Mesenchymal stem cell (in vitro differentiated cells and primary cell): ENCODE measurements at regions not wholly inside any gene's neighbourhood (a gene's known extent, or its start where the extent isn't known, plus 50 kb on each side); places are given as distances from the start of the nearest gene placed in this dataset.
"Not testable (repeated sequence)": the region's sequence is repeated elsewhere in the genome, so short reads cannot be mapped to it uniquely, and the experiment has no call there.

ENCODE experiments used
- DNase-seq: peaks from one replicate; pipeline ENCODE4 v3.0.0-alpha.2; 2013
- H2AFZ ChIP-seq: one replicate; pipeline ENCODE4 v1.6.1; 2013; ENCODE audit warnings: low read depth, mild to moderate bottlenecking, control low read depth, inconsistent platforms, low read length, moderate library complexity
- H2AK5ac ChIP-seq: 2 replicates; pipeline ENCODE4 v1.6.1; 2013; ENCODE audit warnings: low read length, moderate library complexity, mild to moderate bottlenecking, inconsistent platforms; ENCODE audit not compliant: severe bottlenecking
- H2BK120ac ChIP-seq: one replicate; pipeline ENCODE4 v1.6.1; 2013; ENCODE audit warnings: low read depth, mild to moderate bottlenecking, inconsistent platforms, low read length, moderate library complexity
- H2BK12ac ChIP-seq, 2 experiments: one replicate each; pipeline ENCODE4 v1.6.1; 2013; ENCODE audit warnings: inconsistent platforms in 2 of 2, low read length in 2 of 2, mild to moderate bottlenecking in 2 of 2, moderate library complexity in 2 of 2, control low read depth in 1 of 2
- H2BK15ac ChIP-seq: one replicate; pipeline ENCODE4 v1.6.1; 2013; ENCODE audit warnings: mild to moderate bottlenecking, low read depth, inconsistent platforms; ENCODE audit not compliant: poor library complexity, severe bottlenecking
- H2BK5ac ChIP-seq: 2 replicates; pipeline ENCODE4 v1.6.1; 2013; ENCODE audit warnings: low read depth, mild to moderate bottlenecking, low read length, control low read depth, inconsistent platforms; ENCODE audit not compliant: poor library complexity, severe bottlenecking
- H3K14ac ChIP-seq, 2 experiments: one replicate each; pipeline ENCODE4 v1.6.1; 2013; ENCODE audit warnings: inconsistent platforms in 2 of 2, low read length in 2 of 2, control low read depth in 1 of 2, mild to moderate bottlenecking in 1 of 2, moderate library complexity in 1 of 2
- H3K18ac ChIP-seq, 2 experiments: one replicate each; pipeline ENCODE4 v1.6.1; 2013; ENCODE audit warnings: inconsistent platforms in 2 of 2, low read length in 2 of 2, control low read depth in 1 of 2, low read depth in 1 of 2, mild to moderate bottlenecking in 1 of 2
- H3K23ac ChIP-seq, 2 experiments: one replicate each; pipeline ENCODE4 v1.6.1; 2013; ENCODE audit warnings: inconsistent platforms in 2 of 2, low read length in 2 of 2, mild to moderate bottlenecking in 2 of 2, moderate library complexity in 2 of 2, control low read depth in 1 of 2
- H3K27ac ChIP-seq: 2 replicates; pipeline ENCODE4 v1.5.1; 2013; ENCODE audit warnings: mild to moderate bottlenecking, moderate library complexity, low read length, control low read depth, inconsistent platforms; ENCODE audit not compliant: poor library complexity, severe bottlenecking
- H3K27me3 ChIP-seq, 2 experiments: 2 replicates each; pipeline versions ENCODE4 v1.6.1 to v1.7.0; 2013; ENCODE audit warnings: low read length in 2 of 2, mild to moderate bottlenecking in 2 of 2, moderate library complexity in 2 of 2, control low read depth in 1 of 2, inconsistent platforms in 1 of 2; ENCODE audit not compliant: control insufficient read depth in 1 of 2, insufficient read depth in 1 of 2
- H3K36me3 ChIP-seq, 2 experiments: 2 replicates each; pipeline versions ENCODE4 v1.6.1 to v1.7.0; 2013; ENCODE audit warnings: low read length in 2 of 2, control low read depth in 1 of 2, inconsistent platforms in 1 of 2, low read depth in 1 of 2, mild to moderate bottlenecking in 1 of 2; ENCODE audit not compliant: insufficient read depth in 2 of 2, control insufficient read depth in 1 of 2
- H3K4ac ChIP-seq, 2 experiments: one replicate each; pipeline ENCODE4 v1.6.1; 2013; ENCODE audit warnings: inconsistent platforms in 2 of 2, low read length in 2 of 2, mild to moderate bottlenecking in 2 of 2, moderate library complexity in 2 of 2, control low read depth in 1 of 2, low read depth in 1 of 2
- H3K4me1 ChIP-seq: 2 replicates; pipeline ENCODE4 v1.6.1; 2013; ENCODE audit warnings: low read depth, low read length, control low read depth; ENCODE audit not compliant: control insufficient read depth, insufficient read depth
- H3K4me2 ChIP-seq: 2 replicates; pipeline ENCODE4 v1.6.1; 2013; ENCODE audit warnings: low read length, mild to moderate bottlenecking, inconsistent platforms; ENCODE audit not compliant: poor library complexity, severe bottlenecking
- H3K4me3 ChIP-seq, 2 experiments: 2 replicates each; pipeline versions ENCODE4 v1.5.1 to v1.7.0; 2013; ENCODE audit warnings: low read length in 2 of 2, mild to moderate bottlenecking in 2 of 2, control low read depth in 1 of 2, low read depth in 1 of 2; ENCODE audit not compliant: insufficient read depth in 1 of 2
- H3K79me1 ChIP-seq: replicated peaks from 2 replicates; pipeline ENCODE4 v1.6.1; 2013; ENCODE audit warnings: mild to moderate bottlenecking, control low read depth, low read length, inconsistent platforms; ENCODE audit not compliant: poor library complexity, severe bottlenecking
- H3K9ac ChIP-seq: 2 replicates; pipeline ENCODE4 v1.7.0; 2013; ENCODE audit warnings: mild to moderate bottlenecking, low read length, moderate library complexity
- H3K9me3 ChIP-seq: 2 replicates; pipeline ENCODE4 v1.7.0; 2013; ENCODE audit warnings: mild to moderate bottlenecking, low read length; ENCODE audit not compliant: control insufficient read depth
- H4K8ac ChIP-seq: one replicate; pipeline ENCODE4 v1.6.1; 2013; ENCODE audit warnings: inconsistent platforms, mild to moderate bottlenecking, low read length, moderate library complexity
- H4K91ac ChIP-seq: one replicate; pipeline ENCODE4 v1.6.1; 2013; ENCODE audit warnings: mild to moderate bottlenecking, low read length, inconsistent platforms
- WGBS: methylation state at CpG from one replicate; pipeline ENCODE4 v1.1.7; 2013; ENCODE audit warnings: mixed read lengths; 5-methylcytosine and 5-hydroxymethylcytosine counted together

DNA sequence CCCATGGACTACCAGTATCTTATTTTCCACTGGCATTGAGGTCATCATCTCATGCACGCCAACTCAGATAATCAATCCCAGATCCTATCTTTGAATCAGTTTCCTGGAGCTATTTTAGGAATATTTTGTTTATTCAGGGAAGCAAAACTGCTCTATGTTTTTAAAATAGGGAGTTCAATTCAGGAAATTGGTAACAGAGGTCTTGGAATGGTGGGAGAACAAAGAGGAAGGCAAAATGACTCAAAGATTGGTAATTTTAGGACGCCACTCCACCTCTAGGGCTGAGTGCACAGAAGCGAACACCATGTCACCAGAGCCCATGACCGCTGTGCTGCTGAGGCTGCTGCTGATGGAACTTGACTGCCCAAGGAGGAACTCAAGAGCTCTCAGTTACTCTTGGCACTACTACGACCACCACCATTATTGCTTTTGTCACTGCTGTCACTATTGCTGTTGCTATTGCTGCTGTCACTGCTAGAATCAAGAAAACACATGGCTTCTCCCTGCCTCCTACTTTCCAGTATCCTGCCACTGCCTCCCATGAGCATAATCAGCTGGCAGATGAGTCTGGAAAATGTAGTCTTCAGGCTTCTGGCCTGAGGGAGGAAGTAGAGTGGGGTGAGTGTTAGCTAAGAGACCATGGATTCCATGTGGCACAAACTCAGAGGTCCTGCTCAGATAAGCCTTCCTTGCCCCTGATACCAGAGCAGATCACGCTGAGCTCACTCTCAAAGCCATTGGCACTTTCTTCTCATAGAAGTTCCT is 71.6 kb upstream of the CNIH3 start:
- Histone ChIP-seq H3K4me3 (peak overlapping the region in 1 of 2 experiments; percentile 55), H3K14ac (peak overlapping the region in 1 of 2 experiments; percentile 22), H4K91ac (peak overlapping the region; percentile 12), H2AFZ (peak overlapping the region; percentile 46), H4K8ac (peak overlapping the region; percentile 0), H2BK5ac (no peak overlapping the region), H3K9ac (peak overlapping the region; percentile 86), H3K18ac (peak overlapping the region; percentile 90 to 93), H2BK12ac (peak overlapping the region; percentile 80 to 96), H3K23ac (no peak overlapping the region), H2BK120ac (no peak overlapping the region), H2AK5ac (peak overlapping the region; percentile 46), H3K27me3 (no peaks in the 10 kb centered on the region), H3K36me3 (peaks cover 0 to 13% of the 10 kb centered on the region in 2 experiments), H3K79me1 (no peaks in the 10 kb centered on the region), H3K4ac (peak overlapping the region; percentile 30 to 77), H3K9me3 (no peaks in the 10 kb centered on the region), H3K27ac (no peak overlapping the region), H2BK15ac (peak overlapping the region; percentile 95), H3K4me1 (peaks cover 3% of the 10 kb centered on the region), H3K4me2 (no peak overlapping the region)
- WGBS, result 85% methylated on average over 5 of the region's 6 CpGs
- peak; percentile 39 for DNase-seq

DNA sequence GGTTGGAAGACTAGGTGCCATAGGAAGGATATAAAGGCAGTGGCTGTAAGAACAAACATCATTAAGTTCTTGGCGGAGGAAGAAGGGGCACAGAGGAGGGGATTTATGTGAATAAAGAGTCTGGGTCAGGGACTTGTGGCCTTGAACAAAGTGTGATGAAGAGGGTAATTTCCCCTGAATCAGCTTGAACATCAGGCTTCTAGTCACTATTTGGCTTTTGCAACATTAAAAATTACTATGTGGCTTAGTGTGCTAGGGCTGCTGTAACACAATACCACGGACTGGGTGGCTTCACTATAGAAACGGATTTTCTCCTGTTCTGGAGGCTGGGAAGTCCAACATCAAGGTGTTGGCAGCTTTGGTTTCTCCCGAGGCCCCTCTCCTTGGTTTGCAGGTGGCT is 70.5 kb upstream of the CNIH3 start:
- Histone ChIP-seq H3K27me3 (no peaks in the 10 kb centered on the region), H4K8ac (no peak overlapping the region), H2BK15ac (no peak overlapping the region), H3K79me1 (no peaks in the 10 kb centered on the region), H3K4me3 (peak overlapping the region in 1 of 2 experiments; percentile 55), H3K4me2 (no peak overlapping the region), H3K14ac (no peak overlapping the region), H3K36me3 (peaks cover 0 to 13% of the 10 kb centered on the region in 2 experiments), H3K9ac (peak overlapping the region; percentile 86), H3K27ac (no peak overlapping the region), H2BK12ac (peak overlapping the region in 1 of 2 experiments; percentile 27), H3K18ac (no peak overlapping the region), H3K9me3 (no peaks in the 10 kb centered on the region), H3K23ac (no peak overlapping the region), H2AFZ (no peak overlapping the region), H3K4me1 (peaks cover 3% of the 10 kb centered on the region), H2BK5ac (no peak overlapping the region), H3K4ac (peak overlapping the region in 1 of 2 experiments; percentile 3), H2BK120ac (no peak overlapping the region), H4K91ac (no peak overlapping the region), H2AK5ac (no peak overlapping the region)
- WGBS, result 94% methylated on average over 4 of the region's 4 CpGs
- no peak for DNase-seq

DNA sequence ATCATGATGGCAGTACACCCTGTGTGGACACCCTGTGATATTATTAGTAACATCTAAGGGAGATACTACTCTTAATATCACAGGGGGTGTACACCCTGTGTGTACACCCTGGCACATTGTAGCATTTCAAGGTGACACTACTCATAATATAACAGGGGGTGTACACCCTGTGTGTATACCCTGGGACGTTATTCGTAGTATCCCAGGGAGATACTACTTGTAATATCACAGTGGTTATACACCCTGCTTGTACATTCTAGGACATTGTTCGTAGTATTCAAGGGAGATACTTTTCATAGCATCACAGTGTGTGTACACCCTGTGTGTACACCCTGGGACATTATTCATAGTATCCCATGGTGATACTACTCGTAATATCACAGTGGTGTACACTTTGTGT is 67.4 kb upstream of the CNIH3 start:
- DNase-seq, result no peak
- H3K14ac ChIP-seq, result no peak overlapping the region
- H4K8ac ChIP-seq, result no peak overlapping the region
- H3K9me3 ChIP-seq, result no peaks in the 10 kb centered on the region
- no peak overlapping the region for H3K4me2 ChIP-seq
- no peak overlapping the region for H2BK5ac ChIP-seq
- H4K91ac ChIP-seq, result no peak overlapping the region
- no peak overlapping the region for H3K4ac ChIP-seq
- H3K18ac ChIP-seq, result no peak overlapping the region
- H3K36me3 ChIP-seq, result peaks cover 0 to 13% of the 10 kb centered on the region in 2 experiments
- no peak overlapping the region for H3K4me3 ChIP-seq
- H2AFZ ChIP-seq, result no peak overlapping the region
- H3K23ac ChIP-seq, result no peak overlapping the region
- H2BK120ac ChIP-seq, result no peak overlapping the region
- H2BK12ac ChIP-seq, result no peak overlapping the region
- no peaks in the 10 kb centered on the region for H3K79me1 ChIP-seq
- no peak overlapping the region for H2AK5ac ChIP-seq
- H3K27me3 ChIP-seq, result no peaks in the 10 kb centered on the region
- no peak overlapping the region for H2BK15ac ChIP-seq
- H3K4me1 ChIP-seq, result no peaks in the 10 kb centered on the region
- no peak overlapping the region for H3K27ac ChIP-seq
- 90% methylated on average over 3 of the region's 4 CpGs for WGBS
- H3K9ac ChIP-seq, result no peak overlapping the region

DNA sequence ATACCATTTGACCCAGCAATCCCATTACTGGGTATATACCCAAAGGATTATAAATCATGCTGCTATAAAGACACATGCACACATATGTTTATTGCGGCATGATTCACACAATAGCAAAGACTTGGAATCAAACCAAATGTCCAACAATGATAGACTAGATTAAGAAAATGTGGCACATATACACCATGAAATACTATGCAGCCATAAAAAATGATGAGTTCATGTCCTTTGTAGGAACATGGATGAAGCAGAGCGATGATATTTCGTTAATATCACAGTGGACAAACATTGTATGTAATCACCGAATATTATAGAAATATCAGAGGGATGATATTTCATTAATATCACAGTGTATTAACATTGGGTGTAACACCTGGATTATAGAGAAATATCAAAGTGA is 64.9 kb upstream of the CNIH3 start:
- WGBS, result 100% methylated on average over 3 of the region's 4 CpGs
- DNase-seq, H4K8ac ChIP-seq, H3K18ac ChIP-seq, H2BK120ac ChIP-seq, H2BK12ac ChIP-seq, H3K4me2 ChIP-seq, H4K91ac ChIP-seq, H3K14ac ChIP-seq, H3K9ac ChIP-seq, H2BK15ac ChIP-seq, H3K4ac ChIP-seq, H3K23ac ChIP-seq, H3K27me3 ChIP-seq, H3K79me1 ChIP-seq, H2AFZ ChIP-seq, H3K4me3 ChIP-seq, H2BK5ac ChIP-seq, H2AK5ac ChIP-seq, H3K27ac ChIP-seq, H3K4me1 ChIP-seq, H3K9me3 ChIP-seq: not testable (repeated sequence)
- peaks cover 0 to 13% of the 10 kb centered on the region in 2 experiments for H3K36me3 ChIP-seq
